ENCODE measurements at regions not wholly inside any gene's neighbourhood (a gene's known extent, or its start where the extent isn't known, plus 50 kb on each side); places are given as distances from the start of the nearest gene placed in this dataset.
"Not testable (repeated sequence)": the region's sequence is repeated elsewhere in the genome, so short reads cannot be mapped to it uniquely, and the experiment has no call there.

DNA sequence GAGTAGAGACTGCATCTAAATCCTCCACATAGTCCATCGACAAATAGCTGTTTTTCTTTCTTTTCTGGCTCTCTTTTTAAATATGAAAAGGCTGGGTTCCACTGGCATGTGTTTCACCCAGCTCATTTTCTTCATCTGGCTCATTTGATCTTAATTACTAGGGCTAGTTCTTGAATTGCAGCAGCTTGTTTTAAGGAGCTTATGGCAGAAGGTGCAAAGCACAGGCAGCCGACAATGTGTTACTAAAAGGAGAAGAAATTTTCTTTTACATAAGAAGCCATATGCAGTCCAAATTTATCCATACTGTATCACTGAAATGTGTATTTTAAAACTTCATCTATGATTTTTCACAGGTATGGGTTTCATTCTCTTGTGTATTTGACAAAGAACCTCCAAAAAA, 205.6 kb upstream of the PTER start:
- H3K4me1 ChIP-seq (replicated peaks) = no peaks in the 10 kb centered on the region

DNA sequence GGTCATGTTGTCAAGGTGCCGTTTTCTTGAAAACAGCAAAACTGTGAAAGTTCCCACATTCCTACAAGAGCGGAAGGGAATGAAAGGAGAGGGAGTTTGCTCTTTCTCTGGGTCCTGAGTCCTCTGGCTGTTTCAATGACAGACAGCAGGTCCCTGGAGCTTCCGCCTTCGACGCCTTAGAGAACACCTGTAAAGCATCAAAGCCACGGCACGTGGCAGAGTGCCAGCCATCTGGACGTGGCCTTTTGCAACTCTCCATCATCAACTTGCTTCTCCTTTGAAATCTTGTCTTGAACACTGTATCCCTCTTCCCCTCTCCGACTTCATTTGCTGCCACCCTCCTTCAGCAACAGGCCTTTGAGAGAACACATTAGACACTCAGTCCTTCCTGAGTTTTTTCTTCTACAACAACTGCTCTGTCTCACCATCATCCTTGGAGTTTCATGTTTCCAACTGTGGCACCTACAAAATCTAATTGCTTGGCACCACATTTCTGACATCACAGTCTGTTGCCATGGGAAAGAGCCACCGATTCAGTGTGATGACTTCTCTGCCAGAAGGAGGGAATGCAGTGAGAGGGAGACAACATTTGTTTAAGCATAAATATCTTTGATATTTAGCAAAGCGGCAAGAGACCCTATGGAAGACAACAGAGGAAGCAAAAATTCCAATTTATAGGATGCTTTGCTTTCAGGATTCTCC, 204.9 kb upstream of the PTER start:
- Histone ChIP-seq H3K36me3 (no peaks in the 10 kb centered on the region), H3K27me3 (replicated peaks) (peaks cover 5% of the 10 kb centered on the region; the same call in 1 of the 2 replicates), H3K27ac (no peak overlapping the region), H3K9me3 (replicated peaks) (no peaks in the 10 kb centered on the region), H3K4me1 (replicated peaks) (no peaks in the 10 kb centered on the region), H3K4me3 (no peak overlapping the region)
- DNase-seq (ENCODE audit: low read depth in 1 of 2, low spot score in 2 of 2) = no peak

More for the DNA sequence above, 205.6 kb upstream of the PTER start:
- Histone ChIP-seq H3K4me3 (no peak overlapping the region), H3K27me3 (replicated peaks) (peaks cover 5% of the 10 kb centered on the region; the same call in 1 of the 2 replicates), H3K27ac (no peak overlapping the region), H3K36me3 (no peaks in the 10 kb centered on the region), H3K9me3 (replicated peaks) (no peaks in the 10 kb centered on the region)
- no peak for DNase-seq (ENCODE audit: low read depth in 1 of 2, low spot score in 2 of 2)

- Histone ChIP-seq H3K4me3 (no peak overlapping the region), H3K27me3 (replicated peaks) (peaks cover 5% of the 10 kb centered on the region; the same call in 1 of the 2 replicates), H3K36me3 (no peaks in the 10 kb centered on the region), H3K9me3 (replicated peaks) (no peaks in the 10 kb centered on the region), H3K27ac (no peak overlapping the region), H3K4me1 (replicated peaks) (no peaks in the 10 kb centered on the region)
- no peak for DNase-seq (ENCODE audit: low read depth in 1 of 2, low spot score in 2 of 2)
Measured at GRCh38 chr10:16232441-16232840, 204.4 kb upstream of the PTER start.

DNA sequence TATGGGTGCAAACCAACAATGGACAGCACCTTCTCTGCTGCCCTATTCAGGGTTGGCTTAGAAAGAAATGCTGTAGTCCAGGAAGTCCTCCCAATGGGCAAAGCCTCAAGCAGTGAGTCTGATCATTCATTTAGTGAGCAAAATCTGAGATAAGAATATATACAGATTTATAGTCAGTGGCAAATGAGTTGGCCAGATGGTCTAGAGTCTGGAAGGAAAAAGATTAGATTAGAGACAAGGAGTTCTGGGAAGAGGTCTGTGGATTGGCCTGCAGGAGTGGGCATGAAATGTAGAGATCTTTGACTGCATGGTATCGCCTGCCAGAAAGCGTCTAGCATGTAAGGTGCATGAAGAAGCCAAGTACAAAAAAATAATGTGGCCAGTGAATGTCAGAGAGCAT, 201.9 kb upstream of the PTER start:
- no peak for DNase-seq (ENCODE audit: low read depth in 1 of 2, low spot score in 2 of 2)
- Histone ChIP-seq H3K9me3 (replicated peaks) (no peaks in the 10 kb centered on the region), H3K27ac (no peak overlapping the region), H3K4me3 (no peak overlapping the region), H3K4me1 (replicated peaks) (no peaks in the 10 kb centered on the region), H3K27me3 (replicated peaks) (peaks cover 5% of the 10 kb centered on the region; the same call in 1 of the 2 replicates), H3K36me3 (no peaks in the 10 kb centered on the region)

DNA sequence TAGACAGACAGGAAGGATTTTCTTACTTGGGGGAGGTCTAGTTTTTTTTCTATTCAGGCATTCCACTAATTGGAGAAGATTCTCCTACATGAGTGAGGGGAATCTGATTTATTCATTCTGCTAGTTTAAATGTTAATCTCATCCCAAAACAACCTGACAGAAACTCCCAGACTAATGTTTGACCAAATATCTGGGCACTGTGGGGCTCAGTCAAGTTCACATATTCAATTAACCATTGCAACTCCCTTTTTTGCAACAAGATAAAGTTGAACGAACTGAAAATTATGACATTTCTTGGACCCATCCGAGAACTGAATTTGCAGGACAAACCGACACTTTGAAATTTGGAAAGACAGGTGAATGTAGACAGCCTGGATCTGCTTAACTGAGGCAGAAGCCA, 194.4 kb upstream of the PTER start:
- Histone ChIP-seq H3K36me3 (no peaks in the 10 kb centered on the region), H3K27me3 (replicated peaks) (0 out of 2 replicates have a peak, but pooled peaks cover 4% of the 10 kb centered on the region), H3K4me3 (no peak overlapping the region), H3K4me1 (replicated peaks) (no peaks in the 10 kb centered on the region), H3K27ac (no peak overlapping the region), H3K9me3 (replicated peaks) (no peaks in the 10 kb centered on the region)
- DNase-seq (ENCODE audit: low read depth in 1 of 2, low spot score in 2 of 2) = no peak

DNA sequence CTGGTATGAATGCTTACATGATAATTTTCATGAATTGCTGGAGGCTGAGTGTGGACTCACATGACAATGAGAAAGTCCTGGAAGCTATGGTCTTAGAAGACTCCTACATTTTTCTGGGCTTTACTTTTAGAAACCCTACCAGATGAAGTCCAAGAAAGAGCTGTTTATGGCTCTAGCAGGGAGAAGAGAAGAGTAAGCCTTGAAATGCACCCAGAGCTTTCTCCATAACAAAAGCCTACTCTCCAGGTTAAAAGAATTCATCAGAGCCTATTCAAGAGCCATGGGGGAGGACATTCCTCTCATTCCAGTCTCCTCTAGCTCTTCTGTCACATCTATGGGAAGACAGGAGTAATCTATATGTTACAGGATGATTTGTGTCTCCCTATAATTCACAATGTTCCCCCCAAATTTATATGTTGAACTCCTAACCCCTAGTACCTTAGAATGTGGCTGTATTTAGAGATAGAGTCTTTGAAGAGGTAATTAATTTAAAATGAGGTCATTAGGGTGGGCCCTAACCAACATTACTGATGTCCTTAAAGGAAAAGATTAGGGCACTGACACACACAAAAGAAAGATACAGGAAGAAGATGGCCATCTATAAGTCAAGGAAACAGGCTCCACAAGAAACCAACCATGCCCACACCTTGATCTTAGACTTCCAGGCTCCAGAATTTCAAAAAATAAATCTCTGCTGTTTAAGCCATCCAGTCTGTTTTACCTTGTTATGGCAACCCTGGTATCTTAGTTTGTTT, 193.8 kb upstream of the PTER start:
- H3K4me3 ChIP-seq = no peak overlapping the region
- no peaks in the 10 kb centered on the region for H3K9me3 ChIP-seq (replicated peaks)
- H3K36me3 ChIP-seq = no peaks in the 10 kb centered on the region
- no peak for DNase-seq (ENCODE audit: low read depth in 1 of 2, low spot score in 2 of 2)
- 0 out of 2 replicates have a peak, but pooled peaks cover 4% of the 10 kb centered on the region for H3K27me3 ChIP-seq (replicated peaks)
- no peak overlapping the region for H3K27ac ChIP-seq
- no peaks in the 10 kb centered on the region for H3K4me1 ChIP-seq (replicated peaks)

DNA sequence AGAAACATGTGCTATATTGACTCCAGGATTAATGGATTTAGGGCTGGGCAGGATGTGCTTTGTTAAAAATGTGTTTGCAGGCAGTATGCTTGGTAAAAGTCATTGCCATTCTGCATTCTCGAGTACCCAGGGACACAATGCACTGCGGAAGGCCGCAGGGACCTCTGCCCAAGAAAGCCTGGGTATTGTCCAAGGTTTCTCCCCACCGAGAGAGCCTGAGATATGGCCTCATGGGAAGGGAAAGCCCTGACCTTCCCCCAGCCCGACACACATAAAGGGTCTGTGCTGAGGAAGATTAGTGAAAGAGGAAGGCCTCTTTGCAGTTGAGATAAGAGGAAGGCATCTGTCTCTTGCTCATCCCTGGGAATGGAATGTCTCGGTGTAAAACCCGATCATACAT, 186.7 kb upstream of the PTER start:
- not testable (repeated sequence) for H3K27me3 ChIP-seq (replicated peaks); H3K4me3 ChIP-seq; H3K4me1 ChIP-seq (replicated peaks); H3K9me3 ChIP-seq (replicated peaks); H3K27ac ChIP-seq; H3K36me3 ChIP-seq; DNase-seq (ENCODE audit: low read depth in 1 of 2, low spot score in 2 of 2)

DNA sequence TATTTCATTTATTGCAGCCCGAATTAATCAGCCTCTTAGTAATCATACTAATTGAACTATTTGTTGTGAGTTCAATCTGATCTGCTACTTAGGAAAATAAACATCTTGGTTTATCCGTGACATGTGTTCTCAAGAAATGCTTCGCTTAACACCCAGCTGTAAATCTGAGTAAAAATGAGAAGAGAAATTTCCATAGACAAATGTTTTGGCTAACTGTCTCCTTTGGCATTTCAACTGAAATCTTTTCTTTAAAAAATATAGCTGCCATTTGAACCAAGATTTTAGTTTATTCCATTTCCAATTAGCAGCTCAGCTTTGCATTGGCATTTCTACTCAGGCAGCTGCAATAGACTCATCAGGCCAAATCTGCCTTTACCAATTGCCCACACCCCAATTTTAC, 180.5 kb upstream of the PTER start:
- DNase-seq (ENCODE audit: low read depth in 1 of 2, low spot score in 2 of 2) = no peak
- Histone ChIP-seq H3K27me3 (replicated peaks) (no peaks in the 10 kb centered on the region), H3K4me3 (no peak overlapping the region), H3K36me3 (no peaks in the 10 kb centered on the region), H3K27ac (no peak overlapping the region), H3K9me3 (replicated peaks) (no peaks in the 10 kb centered on the region), H3K4me1 (replicated peaks) (no peaks in the 10 kb centered on the region)

- H3K36me3 ChIP-seq = no peaks in the 10 kb centered on the region
- no peaks in the 10 kb centered on the region for H3K4me1 ChIP-seq (replicated peaks)
- no peaks in the 10 kb centered on the region for H3K27me3 ChIP-seq (replicated peaks)
- no peak overlapping the region for H3K4me3 ChIP-seq
- no peak for DNase-seq (ENCODE audit: low read depth in 1 of 2, low spot score in 2 of 2)
- H3K27ac ChIP-seq = no peak overlapping the region
- H3K9me3 ChIP-seq (replicated peaks) = no peaks in the 10 kb centered on the region
Measured at GRCh38 chr10:16258291-16259040, 178.3 kb upstream of the PTER start.

DNA sequence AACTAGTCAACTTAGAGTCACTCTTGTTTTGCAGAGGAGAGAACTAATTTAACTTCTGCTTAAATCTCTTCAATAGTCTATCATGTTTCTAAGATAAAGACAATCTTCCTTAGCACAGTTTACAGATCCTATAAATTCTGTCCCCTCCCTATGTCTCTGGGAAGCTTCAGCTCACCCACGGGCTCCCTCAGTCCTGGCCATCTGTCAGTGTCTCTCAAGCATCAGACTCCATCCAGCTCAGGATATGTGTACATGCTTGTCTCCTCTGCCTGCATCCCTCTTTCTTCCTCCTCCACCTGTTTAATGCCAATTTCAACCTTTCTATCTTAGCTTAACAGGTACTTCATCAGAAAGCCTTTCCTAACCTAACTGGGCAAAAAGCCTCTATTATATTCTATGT, 177.1 kb upstream of the PTER start:
- no peaks in the 10 kb centered on the region for H3K9me3 ChIP-seq (replicated peaks)

GRCh38 chr10:16260388-16260787, 176.4 kb upstream of the PTER start:
- no peaks in the 10 kb centered on the region for H3K36me3 ChIP-seq
- DNase-seq (ENCODE audit: low read depth in 1 of 2, low spot score in 2 of 2) = no peak
- H3K4me1 ChIP-seq (replicated peaks) = no peaks in the 10 kb centered on the region
- no peaks in the 10 kb centered on the region for H3K9me3 ChIP-seq (replicated peaks)
- no peaks in the 10 kb centered on the region for H3K27me3 ChIP-seq (replicated peaks)
- H3K4me3 ChIP-seq = no peak overlapping the region
- H3K27ac ChIP-seq = no peak overlapping the region

More for the DNA sequence above, 177.1 kb upstream of the PTER start:
- no peak for DNase-seq (ENCODE audit: low read depth in 1 of 2, low spot score in 2 of 2)
- H3K27me3 ChIP-seq (replicated peaks) = no peaks in the 10 kb centered on the region
- H3K4me1 ChIP-seq (replicated peaks) = no peaks in the 10 kb centered on the region
- no peaks in the 10 kb centered on the region for H3K36me3 ChIP-seq
- H3K4me3 ChIP-seq = no peak overlapping the region
- H3K27ac ChIP-seq = no peak overlapping the region

DNA sequence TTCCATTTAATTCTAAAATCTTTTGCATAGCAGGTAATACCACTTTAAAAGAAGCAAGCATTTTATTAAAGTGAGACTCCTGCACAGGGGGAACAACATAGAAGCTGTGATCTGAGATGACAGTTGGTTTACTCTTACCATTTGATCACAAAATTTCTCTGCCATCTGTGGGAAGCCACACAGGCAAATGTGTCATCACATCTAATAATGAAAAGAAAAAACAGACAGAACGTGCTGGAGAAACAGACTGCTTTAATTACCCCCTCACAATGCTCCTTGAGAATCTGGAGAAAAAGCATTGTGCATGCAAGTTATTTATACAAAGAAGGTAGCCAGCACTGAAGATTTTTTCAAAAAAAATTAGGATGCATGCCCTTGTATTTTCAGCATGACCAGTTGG, 165.2 kb upstream of the PTER start:
- H3K27me3 ChIP-seq (replicated peaks) = peaks cover 9% of the 10 kb centered on the region; the same call in 1 of the 2 replicates
- H3K4me1 ChIP-seq (replicated peaks) = no peaks in the 10 kb centered on the region
- no peak overlapping the region for H3K4me3 ChIP-seq
- H3K27ac ChIP-seq = no peak overlapping the region
- no peaks in the 10 kb centered on the region for H3K9me3 ChIP-seq (replicated peaks)
- no peaks in the 10 kb centered on the region for H3K36me3 ChIP-seq
- no peak for DNase-seq (ENCODE audit: low read depth in 1 of 2, low spot score in 2 of 2)

GRCh38 chr10:16274911-16275310, 161.9 kb upstream of the PTER start:
- DNase-seq (ENCODE audit: low read depth in 1 of 2, low spot score in 2 of 2) = no peak
- H3K4me1 ChIP-seq (replicated peaks) = no peaks in the 10 kb centered on the region
- peaks cover 9% of the 10 kb centered on the region; the same call in 1 of the 2 replicates for H3K27me3 ChIP-seq (replicated peaks)
- H3K36me3 ChIP-seq = no peaks in the 10 kb centered on the region
- H3K27ac ChIP-seq = no peak overlapping the region
- no peaks in the 10 kb centered on the region for H3K9me3 ChIP-seq (replicated peaks)
- H3K4me3 ChIP-seq = no peak overlapping the region

GRCh38 chr10:16280595-16280994, 156.2 kb upstream of the PTER start:
- Histone ChIP-seq H3K27me3 (replicated peaks) (peaks cover 6% of the 10 kb centered on the region; the same call in 1 of the 2 replicates), H3K27ac (no peak overlapping the region), H3K4me1 (replicated peaks) (no peaks in the 10 kb centered on the region), H3K36me3 (no peaks in the 10 kb centered on the region), H3K4me3 (no peak overlapping the region), H3K9me3 (replicated peaks) (no peaks in the 10 kb centered on the region)
- no peak for DNase-seq (ENCODE audit: low read depth in 1 of 2, low spot score in 2 of 2)
